HS-5 (cell line): ENCODE measurements at regions not wholly inside any gene's neighbourhood (a gene's known extent, or its start where the extent isn't known, plus 50 kb on each side); places are given as distances from the start of the nearest gene placed in this dataset.
A peak's percentile ranks its signal among the peaks of the same experiment; 100 is the strongest.

ENCODE experiments used
- DNase-seq: peaks from one replicate; pipeline ENCODE4 v3.0.0-alpha.2; 2012; ENCODE audit warnings: low read depth

- no peak for DNase-seq
Observed at GRCh38 chr13:26989261-26989956, 182.2 kb downstream of the USP12 start.

GRCh38 chr13:26988059-26988769, 183.4 kb downstream of the USP12 start:
- no peak for DNase-seq

GRCh38 chr13:26987486-26988013, 184.1 kb downstream of the USP12 start:
- no peak for DNase-seq

- peak; percentile 38 for DNase-seq
Observed at GRCh38 chr13:26985285-26985878, 186.2 kb downstream of the USP12 start.

- DNase-seq, result no peak
Observed at GRCh38 chr13:26984337-26984736, 187.3 kb downstream of the USP12 start.

- DNase-seq, result no peak
Observed at GRCh38 chr13:26983543-26984320, 187.9 kb downstream of the USP12 start.

- DNase-seq, result no peak
Observed at GRCh38 chr13:26980099-26981031, 191.2 kb downstream of the USP12 start.

GRCh38 chr13:26979334-26979733, 192.3 kb downstream of the USP12 start:
- no peak for DNase-seq

- DNase-seq, result no peak
Observed at GRCh38 chr13:26978081-26978860, 193.3 kb downstream of the USP12 start.

GRCh38 chr13:26977541-26977940, 194.1 kb downstream of the USP12 start:
- DNase-seq, result no peak

- DNase-seq, result no peak
Observed at GRCh38 chr13:26976313-26976712, 195.3 kb downstream of the USP12 start.

GRCh38 chr13:26973946-26974345, 197.7 kb downstream of the USP12 start:
- no peak for DNase-seq

- DNase-seq, result no peak
Observed at GRCh38 chr13:26973295-26973694, 198.3 kb downstream of the USP12 start.

- DNase-seq, result no peak
Observed at GRCh38 chr13:26971990-26972887, 199.4 kb downstream of the USP12 start.

GRCh38 chr13:26968431-26969341, 202.9 kb downstream of the USP12 start:
- DNase-seq, result no peak

GRCh38 chr13:26967119-26968038, 204.2 kb downstream of the USP12 start:
- no peak for DNase-seq

GRCh38 chr13:26966701-26967080, 204.9 kb downstream of the USP12 start:
- no peak for DNase-seq
